ENCODE measurements at regions not wholly inside any gene's neighbourhood (a gene's known extent, or its start where the extent isn't known, plus 50 kb on each side); places are given as distances from the start of the nearest gene placed in this dataset.
"Not testable (repeated sequence)": the region's sequence is repeated elsewhere in the genome, so short reads cannot be mapped to it uniquely, and the experiment has no call there.

DNA sequence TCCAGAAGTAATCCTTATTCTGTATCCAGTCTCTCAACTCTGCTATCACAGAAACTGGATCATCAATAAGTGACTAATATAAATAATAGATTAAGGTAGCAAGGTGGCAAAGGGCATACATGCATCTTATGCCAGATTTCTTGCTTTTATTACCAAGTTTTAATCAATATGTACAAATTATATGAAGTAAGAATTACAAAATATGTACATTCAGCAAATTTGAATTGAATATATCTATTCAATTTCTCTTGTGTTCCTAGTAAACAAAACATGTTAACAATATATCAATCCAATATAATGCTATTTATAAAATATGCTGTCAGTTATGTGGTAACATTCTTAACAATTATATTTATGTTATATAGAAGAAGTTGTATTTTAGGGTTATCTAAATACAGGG lies 488.7 kb upstream of the COX7C start:
- in situ Hi-C loops (cut with HindIII; ENCODE audit: low sequenced_read_pairs) = no loop called here

DNA sequence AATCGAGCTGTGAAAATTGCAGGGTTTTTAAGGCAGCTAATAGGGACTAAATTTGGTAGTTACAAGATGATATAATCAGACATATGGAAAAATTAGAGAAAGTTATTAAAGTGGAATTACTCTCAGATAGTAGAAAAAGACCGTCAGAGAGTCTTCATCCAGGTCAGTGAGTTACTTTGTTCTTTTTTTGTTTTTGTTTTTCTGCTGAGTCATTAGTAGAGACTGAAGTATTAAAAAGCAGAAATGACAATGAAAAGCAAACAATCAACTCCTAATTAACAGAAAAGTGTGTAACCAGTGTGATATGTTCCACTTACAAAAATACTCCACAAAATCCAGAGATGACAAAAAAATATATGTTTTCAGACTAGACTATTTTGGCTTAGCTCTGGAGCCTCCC lies 480.4 kb upstream of the COX7C start:
- in situ Hi-C loops (cut with HindIII; ENCODE audit: low sequenced_read_pairs) = no loop called here

DNA sequence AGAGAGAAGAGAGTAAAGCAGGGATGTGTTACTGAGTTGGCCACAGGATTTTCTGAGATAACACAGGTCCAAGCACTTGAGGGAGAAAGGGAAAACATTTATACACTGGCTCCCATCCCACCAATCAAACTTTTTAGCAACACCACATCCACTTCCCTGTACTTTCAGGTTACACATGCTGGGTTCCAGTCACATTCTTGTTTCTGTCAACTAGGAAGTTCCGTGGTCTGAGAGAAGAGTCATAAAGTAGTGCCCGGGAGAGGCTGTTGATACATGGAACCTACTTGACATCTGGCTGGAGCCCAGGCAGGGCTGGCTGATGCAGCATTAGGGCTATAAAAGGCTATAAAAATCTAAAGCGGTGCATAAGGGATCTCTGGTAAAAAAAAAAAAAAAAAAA lies 473.9 kb upstream of the COX7C start:
- in situ Hi-C loops (cut with HindIII; ENCODE audit: low sequenced_read_pairs) = no loop called here

DNA sequence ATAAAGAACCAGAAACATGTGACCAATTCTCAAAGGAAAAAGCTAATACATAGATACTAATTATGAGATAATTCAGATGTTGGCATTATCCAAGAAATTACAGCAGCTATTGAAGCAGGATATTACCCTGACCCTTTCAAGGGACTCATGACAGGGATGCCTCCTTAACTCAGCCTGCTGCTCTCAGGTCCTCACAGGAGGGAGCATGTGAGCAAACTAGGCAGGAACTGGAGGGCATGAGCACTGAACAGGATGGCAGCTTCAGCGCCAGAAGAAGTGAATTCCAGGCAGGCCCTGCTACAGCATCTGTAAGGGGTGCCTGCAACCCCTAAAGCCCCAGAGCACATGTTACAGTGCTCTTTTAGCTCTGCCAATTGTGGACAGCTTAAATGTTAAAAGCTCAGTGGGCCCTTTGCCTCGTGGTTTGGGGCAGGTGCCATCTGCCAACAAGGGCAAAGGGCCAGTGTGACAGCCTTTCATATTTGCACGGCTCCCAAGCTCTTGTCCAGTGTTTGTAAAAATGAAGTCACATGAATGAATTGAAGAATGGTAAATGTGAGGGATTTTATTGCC lies 464.7 kb upstream of the COX7C start:
- in situ Hi-C loops (cut with HindIII; ENCODE audit: low sequenced_read_pairs) = no loop called here

DNA sequence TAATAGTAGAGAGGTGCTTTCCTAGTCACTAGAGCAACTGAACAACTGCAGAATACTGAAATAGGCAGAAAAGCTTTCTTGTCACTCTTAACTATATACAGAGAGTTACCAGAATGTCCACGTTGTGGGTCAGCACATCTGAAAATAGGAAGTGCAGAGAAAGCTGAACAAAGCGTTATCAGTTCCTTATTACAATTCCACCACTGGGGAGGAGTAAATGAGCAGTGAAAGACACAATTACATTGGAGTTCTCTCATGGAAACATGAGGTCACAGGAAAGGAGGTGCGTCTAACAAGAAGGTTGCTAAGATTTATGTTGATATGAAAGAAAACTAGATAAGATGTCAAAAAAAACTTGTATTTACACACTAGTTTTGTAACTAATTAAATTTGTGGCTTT lies 461.9 kb upstream of the COX7C start:
- in situ Hi-C loops (cut with HindIII; ENCODE audit: low sequenced_read_pairs) = no loop called here

DNA sequence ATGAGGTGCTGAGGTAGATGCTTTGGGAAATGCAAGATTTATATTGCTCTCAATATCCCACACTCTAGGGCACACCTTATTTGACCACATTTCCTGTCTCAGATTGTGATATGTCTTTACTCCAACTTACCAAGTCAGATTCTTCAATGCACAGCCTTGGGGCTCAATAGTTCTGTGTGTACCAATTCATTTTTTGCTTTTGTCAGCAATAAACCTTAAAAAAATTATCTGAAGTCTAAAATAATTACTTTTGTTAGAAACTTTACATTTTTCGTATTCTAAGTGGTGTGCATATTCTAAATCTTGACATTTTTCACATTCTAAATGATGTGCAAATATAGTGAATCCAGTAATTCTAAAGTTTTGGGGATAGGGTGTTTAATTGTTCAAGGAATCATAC lies 447.5 kb upstream of the COX7C start:
- in situ Hi-C loops (cut with HindIII; ENCODE audit: low sequenced_read_pairs) = no loop called here

DNA sequence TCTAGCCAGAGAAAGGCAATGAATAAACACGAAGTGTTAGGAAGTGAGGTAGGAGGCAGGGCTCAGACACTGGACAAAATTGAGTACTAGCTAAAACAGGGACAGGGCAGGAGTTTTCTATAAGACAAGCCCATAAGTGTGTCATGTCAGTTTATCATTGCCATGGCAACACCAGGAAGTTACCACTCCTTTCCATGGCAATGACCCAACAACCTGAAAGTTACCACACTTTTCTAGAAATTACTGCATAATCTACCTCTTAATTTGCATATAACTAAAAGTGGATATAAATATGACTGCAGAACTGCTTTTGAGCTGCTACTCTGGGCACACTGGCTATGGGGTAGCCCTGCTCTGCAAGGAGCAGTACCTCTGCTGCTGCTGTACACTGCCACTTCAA lies 442.5 kb upstream of the COX7C start:
- in situ Hi-C loops (cut with HindIII; ENCODE audit: low sequenced_read_pairs) = no loop called here

DNA sequence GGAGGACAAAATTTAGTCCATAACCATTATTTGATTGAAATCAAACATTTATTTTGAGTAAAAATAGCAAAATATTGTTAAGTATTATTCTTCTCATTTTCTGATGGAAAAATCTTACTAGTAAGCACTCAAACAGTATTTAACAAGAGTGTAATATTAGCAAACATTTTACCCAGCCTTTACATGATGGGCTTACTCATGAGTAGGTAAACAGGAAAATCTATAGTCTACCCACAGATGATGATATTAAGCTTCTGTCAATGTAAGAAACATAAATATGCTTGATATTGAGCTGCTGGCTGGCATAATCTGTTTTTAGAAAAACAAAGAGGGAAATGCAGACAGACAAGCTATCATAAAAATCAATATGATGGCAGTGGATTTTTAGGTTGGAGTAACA lies 418.5 kb upstream of the COX7C start:
- in situ Hi-C loops (cut with HindIII; ENCODE audit: low sequenced_read_pairs) = no loop called here

DNA sequence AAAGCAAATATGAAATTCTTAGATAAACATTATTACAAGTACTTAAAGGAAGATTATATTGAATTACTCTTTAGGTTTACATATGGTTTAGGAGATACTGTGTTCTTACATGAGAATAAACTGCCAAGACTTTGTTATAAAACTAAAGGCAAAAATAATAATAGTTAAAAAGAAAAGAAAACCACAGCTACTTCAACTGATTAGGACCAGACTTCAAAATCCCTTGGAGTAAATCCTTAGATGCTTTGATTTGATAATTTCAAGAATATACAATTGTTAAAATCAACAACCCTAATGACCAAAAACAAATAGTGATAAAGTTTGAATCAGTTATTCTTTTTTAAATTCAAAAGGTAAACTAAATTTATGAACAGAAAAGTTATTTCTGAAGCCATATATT lies 389.6 kb upstream of the COX7C start:
- in situ Hi-C loops (cut with HindIII; ENCODE audit: low sequenced_read_pairs) = no loop called here

DNA sequence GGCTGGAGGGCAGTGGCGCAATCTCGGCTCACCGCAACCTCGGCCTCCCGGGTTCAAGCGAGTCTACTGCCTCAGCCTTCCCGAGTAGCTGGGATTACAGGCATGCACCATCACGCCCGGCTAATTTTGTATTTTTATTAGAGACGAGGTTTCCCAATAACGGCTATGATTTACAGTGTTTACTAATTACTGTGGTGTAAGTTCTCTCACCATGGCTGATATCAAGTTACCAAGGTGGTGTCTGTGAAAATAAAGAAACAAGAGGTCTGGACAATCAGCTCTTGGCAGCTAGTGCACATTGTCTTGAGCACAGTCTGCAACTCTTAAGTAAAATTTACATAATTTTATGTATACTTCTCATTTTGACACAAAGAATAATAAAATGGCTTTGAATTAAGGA lies 385.5 kb upstream of the COX7C start:
- in situ Hi-C loops (cut with HindIII; ENCODE audit: low sequenced_read_pairs) = no loop called here

DNA sequence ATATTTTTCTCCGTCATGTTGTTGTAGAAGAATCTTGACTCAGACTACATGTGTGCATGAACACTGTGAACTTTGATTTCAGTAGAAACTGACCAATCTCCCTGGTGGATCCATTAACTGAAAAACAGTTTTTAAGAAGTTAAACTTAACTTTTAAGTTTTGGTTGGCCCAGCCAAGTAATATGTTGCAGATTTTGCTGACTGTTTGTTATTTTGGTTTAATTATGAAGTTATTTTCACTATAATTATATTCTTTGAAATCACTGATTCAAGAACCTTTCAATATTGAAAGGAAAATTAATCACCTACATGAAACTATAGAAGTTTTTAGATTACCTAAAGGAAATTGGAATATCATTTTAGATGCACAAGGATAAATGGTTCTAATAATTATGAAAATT lies 373.6 kb upstream of the COX7C start:
- in situ Hi-C loops (cut with HindIII; ENCODE audit: low sequenced_read_pairs) = no loop called here

DNA sequence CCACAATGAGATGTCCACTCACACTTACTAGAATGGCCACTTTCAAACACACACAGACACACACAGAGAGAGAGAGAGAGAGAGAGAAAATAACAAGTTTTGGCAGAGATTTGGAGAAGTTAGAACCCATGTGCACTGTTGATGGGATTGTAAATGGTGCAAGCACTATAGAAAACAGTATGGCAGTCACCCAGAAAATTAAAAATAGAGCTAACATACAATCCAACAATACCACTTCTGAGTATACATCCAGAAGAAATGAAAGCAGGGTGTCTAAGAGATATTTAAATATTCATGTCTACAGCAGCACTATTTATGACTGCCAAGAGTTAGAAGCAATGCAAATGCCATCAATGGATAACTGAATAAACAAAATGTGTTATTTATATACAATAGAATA lies 359.9 kb upstream of the COX7C start:
- in situ Hi-C loops (cut with HindIII; ENCODE audit: low sequenced_read_pairs) = no loop called here

DNA sequence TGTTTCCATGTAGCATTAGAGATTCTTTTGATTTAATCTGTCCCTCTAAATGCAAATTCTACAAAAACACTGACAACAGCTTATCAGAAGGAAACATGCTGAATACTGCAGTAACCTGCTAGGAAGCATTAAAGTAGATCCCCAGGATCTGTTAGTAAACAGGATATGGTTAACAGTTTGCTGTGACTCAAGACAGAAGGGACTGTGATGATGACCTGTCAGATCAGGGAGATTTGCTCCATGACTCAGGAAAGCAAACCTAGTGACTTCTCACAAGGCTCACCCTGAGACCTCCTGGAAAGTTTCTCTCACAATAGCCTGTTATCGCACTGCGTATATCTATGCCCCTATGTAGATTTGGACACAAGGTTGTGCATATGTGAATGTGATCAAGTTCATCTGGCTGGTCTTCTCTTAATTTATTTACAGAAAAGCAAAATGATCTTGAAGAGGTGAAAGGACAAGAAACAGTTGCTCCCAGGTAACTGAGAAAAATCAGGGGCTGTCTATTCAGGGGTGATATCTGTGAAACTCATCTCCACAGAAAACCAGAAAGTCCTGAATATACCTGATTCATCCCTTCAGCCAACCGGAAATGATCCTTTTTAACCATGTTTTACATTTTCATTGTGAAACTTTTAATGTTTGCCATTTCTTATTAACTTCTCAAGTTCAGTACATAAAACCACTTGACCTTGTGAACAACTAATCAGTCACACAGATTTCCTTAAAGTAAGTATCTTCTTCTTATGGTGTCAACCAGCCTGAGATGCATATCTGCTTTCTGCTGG lies 333.1 kb upstream of the COX7C start:
- in situ Hi-C loops (cut with HindIII; ENCODE audit: low sequenced_read_pairs) = not testable (repeated sequence)

DNA sequence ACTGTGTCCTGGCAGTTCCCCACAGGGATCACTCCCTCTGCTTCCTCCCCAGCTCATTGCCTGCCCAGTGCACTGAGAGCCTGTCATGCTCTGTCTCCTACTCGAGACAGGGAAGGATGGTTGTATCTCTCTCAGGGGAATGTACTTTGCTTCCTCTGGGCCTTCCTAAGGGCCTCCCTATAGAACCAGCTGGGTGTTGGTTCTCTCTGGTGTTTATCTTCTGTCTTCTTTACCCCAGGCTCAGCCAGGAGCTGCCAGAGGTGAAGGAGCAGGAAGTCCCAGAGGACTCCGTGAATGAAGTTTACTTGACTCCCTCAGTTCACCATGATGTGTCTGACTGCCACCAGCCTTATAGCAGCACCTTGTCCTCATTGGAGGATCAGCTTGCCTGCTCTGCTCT lies 330.3 kb upstream of the COX7C start:
- in situ Hi-C loops (cut with HindIII; ENCODE audit: low sequenced_read_pairs) = not testable (repeated sequence)

DNA sequence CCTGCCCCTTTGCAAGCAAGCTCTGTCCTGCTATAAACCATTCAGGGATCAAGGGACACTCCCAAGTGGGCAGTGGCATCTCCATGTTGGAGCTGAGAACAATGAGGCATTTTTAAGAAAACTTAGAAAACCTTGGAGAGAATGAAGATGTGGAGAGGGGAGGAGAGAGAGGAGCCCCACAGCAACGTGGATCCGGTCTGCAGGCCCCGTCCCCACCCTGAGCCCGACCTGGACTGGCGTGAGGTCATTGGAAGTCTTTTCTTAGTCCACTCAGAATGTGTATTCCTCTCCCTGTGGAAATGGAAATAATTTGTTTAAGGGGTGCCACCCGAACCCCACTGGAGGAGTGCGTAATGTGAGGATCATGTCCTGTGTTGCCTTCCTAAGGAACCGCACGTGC lies 328.0 kb upstream of the COX7C start:
- in situ Hi-C loops (cut with HindIII; ENCODE audit: low sequenced_read_pairs) = not testable (repeated sequence)

DNA sequence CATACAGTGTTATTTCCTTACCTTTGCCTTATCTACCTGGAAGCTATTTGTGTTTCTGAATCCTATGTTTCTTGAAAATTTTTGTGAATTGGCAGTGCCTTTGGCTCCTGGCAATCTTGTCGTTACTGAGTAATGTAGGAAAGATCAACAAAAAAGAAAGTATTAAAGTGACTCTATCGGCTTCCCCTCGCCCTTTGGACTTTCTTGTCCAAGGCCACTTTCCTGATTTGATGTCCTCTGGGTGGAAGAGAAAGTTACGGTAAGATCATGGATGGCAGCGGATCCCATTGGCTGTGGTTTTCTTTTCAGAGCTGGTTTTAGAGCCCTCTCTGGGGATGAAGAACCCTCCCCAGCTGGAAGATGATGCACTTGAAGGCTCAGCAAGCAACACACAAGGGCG lies 324.9 kb upstream of the COX7C start:
- in situ Hi-C loops (cut with HindIII; ENCODE audit: low sequenced_read_pairs) = not testable (repeated sequence)

DNA sequence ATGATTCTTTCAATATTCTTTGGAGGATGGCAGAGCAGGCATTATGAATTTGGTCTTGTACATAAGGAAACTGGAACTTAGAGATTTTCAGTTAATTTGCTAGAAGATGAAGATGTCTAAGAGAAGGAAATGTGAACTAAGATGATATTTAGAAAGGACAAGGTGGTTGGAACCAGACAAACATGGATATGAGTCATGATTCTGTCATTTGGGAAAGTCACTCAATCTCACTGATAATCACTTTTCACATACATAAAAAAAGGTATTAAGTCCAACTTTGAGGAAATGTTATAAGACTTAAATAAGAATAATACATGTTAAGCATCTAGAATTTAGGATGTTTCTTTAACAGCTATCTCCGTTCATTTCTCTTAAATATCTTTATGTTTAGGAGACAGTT lies 315.1 kb upstream of the COX7C start:
- in situ Hi-C loops (cut with HindIII; ENCODE audit: low sequenced_read_pairs) = not testable (repeated sequence)

DNA sequence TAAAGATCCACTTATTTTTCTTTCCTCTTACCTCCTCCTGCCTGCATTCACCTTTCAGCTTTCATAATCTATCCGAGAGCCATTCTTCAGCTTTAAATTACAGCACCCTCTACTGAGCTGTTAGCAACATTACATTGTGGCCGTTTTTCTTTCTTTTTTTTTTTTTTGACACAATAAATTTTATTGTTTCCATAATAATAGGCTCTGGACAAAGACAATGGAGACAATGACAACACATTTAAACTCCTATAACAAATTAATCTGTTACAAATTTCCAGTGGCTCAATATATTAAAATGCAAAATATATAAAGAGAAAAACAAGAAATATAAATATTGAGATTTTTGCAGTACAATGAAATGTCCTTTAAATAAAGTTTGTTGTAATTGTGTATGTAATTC lies 312.7 kb upstream of the COX7C start:
- in situ Hi-C loops (cut with HindIII; ENCODE audit: low sequenced_read_pairs) = not testable (repeated sequence)

DNA sequence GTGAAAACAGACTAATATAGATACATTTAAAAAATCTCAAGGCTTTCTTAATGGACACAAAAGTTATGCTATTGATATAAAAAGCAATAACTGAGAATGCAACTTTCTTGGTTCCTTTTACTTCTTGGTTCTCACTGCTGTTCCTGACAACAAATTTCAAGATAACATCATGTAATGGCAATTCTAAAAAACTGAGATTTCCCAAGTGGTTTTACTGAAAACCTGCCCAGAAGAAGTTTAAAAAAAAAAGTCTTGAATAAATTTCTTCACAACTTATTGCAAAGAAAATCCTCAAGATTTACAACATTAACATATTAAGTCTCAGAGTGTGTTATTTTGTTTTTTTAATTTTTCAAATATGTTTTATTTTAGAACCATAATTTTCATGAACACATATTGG lies 302.8 kb upstream of the COX7C start:
- in situ Hi-C loops (cut with HindIII; ENCODE audit: low sequenced_read_pairs) = no loop called here

DNA sequence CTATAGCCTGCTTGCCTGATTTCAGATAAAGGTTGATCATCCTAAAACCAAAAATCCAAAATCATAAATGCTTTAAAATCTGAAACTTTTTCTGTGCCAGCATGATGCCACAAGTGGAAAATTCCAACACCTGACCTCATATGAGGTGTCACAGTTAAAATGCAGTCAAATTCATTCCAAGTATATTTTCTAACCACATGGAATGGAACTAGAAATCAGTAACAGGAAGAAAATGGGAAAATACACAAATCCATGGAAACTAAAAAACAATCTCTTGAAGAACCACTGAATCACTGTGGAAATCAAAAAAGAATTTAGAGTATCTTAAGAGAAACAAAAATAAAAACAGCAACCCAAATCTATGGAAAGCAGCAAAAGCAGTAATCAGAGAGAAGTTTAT lies 297.5 kb upstream of the COX7C start:
- in situ Hi-C loops (cut with HindIII; ENCODE audit: low sequenced_read_pairs) = no loop called here

DNA sequence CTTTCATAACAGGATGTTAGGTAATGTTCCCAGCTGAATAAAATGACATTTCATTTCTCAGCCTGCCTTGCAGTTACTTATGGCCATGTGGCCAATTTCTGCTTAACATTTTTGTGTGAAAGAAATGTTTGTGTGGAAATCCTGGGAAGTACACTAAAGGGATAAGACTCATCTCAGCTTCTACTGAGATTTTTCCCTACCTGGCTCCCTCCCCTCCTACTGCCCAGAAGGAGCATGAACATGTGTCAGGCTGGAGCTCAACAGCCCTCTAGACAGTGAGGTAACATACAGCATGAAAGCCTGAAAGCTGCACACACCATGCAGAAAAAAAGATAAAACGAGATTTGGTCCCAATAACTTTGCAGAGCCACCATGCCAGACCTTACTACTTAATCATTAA lies 288.4 kb upstream of the COX7C start:
- in situ Hi-C loops (cut with HindIII; ENCODE audit: low sequenced_read_pairs) = no loop called here

DNA sequence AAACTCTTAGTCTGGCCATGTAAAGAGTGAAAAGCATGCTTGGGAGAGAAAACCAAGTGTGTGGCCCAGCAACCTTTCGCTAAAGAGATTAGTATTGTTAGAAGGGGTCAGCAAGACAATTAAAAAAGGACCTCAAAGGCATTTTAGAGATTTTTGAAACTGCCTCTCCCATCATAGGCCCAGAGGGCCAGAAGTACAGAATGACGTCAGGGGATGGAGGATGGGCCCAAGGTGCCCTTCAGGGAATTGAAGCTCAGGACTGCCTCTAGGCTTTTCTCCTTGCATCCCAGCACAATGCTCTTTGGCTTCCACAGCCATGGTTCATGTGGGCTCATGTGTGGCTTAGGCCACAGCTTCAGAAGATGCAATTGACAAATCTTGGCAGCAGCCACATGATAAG lies 287.0 kb upstream of the COX7C start:
- in situ Hi-C loops (cut with HindIII; ENCODE audit: low sequenced_read_pairs) = no loop called here

DNA sequence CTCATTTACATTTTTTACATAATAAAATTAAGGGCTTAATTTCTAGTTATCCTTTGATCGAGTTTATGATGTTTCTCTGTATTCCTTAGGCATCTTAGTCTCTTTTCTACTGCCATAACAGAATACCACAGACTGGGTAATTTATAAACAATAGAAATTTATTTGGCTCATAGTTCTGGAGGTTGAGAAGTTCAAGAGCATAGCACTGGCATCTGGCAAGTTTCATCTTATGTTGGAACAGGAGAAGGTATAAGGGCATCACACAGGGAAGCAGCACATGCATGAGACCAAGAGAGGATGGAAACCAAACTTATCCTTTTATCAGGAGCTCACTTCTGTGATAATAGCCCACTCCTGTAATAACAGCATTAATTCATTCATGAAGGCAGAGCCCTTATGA lies 284.9 kb upstream of the COX7C start:
- in situ Hi-C loops (cut with HindIII; ENCODE audit: low sequenced_read_pairs) = no loop called here

Measured in DLD1 (cell line).